ENCODE measurements at regions not wholly inside any gene's neighbourhood (a gene's known extent, or its start where the extent isn't known, plus 50 kb on each side); places are given as distances from the start of the nearest gene placed in this dataset.

DNA sequence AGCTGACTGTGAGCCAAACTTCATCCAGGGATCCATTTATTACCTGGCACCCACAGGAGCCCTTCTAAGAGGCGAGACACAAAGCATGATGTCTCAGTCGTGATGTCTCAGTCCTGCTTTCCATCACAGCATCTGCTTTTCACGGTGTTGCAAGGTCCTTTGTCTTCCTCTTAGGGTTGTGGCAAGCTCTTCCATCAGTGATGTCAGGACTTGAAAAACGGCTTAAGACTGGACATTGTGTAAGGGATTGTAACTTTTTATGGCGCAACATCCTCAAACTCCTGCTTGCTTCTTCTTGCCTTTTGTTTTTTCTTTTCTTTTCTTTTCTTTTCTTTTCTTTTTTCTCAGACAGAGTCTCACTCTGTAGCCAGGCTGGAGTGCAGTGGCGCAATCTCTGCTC, 586.5 kb upstream of the TMEM132C start:
- DNase-seq (ENCODE audit: low read depth) = no peak

DNA sequence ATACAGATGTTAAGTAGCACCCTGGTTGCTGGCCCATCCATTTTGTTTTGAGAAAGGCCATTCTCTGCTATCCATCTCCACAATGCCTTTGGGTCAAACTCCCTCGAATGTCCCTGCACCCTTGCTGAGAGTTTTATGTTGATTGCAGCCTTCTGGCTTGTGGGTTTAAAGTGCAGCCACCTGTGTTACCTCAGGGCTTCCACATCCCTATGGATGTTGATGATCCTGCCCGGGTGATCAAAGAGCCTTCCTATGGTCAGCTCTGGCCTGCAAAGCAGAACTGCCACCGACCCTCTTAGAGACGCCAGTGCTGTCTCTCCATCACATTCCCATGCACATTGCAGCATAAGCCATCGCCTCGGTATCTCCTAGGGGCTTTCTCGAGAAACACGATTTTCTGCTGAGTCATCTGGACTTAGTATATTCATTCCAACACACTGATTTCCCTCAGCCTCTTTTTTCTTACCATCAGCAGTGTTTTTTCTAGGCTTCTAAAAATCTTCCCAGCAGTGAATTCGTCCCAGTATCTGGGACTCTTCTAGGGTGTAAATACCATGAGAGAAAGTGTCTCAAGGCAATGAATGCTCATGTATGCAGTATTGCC, 585.7 kb upstream of the TMEM132C start:
- no peak for DNase-seq (ENCODE audit: low read depth)

DNA sequence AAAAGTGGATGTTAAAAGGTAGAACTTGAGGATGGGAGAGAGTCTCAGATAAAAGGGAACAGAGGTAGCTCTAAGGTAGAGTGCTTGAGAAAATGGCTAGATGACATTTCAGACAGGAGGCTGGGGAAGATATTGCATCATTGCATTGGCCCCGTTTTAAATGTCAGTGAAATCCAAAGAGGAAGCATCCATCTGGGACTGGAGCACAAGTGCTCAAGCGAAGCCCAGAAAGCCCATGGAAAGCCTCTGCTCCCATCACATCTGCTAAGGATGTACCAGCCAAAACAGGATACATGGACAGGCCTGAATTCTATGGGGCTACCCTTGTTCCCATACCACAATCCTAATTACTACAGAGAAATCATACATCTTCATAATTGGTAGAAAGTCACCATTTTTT, 581.5 kb upstream of the TMEM132C start:
- no peak for DNase-seq (ENCODE audit: low read depth)

DNA sequence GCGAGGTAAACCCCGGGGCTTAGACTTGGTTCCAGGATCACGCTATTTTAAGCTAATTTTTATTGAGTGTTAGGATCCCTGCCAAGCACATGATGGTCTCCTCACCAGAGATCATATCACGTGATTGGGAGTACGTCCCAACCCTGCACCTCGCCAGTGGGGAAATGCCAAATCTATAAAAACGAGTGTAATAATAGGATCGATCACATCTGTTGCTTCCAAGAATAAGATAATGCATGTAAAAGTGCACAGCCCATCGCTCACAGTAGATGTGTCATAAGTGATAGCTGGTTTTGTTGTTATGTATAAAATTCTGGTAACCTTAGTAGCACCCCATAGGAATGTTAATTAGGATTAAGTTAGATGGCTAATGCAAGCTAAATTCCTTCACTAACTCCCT, 581.0 kb upstream of the TMEM132C start:
- no peak for DNase-seq (ENCODE audit: low read depth)

DNA sequence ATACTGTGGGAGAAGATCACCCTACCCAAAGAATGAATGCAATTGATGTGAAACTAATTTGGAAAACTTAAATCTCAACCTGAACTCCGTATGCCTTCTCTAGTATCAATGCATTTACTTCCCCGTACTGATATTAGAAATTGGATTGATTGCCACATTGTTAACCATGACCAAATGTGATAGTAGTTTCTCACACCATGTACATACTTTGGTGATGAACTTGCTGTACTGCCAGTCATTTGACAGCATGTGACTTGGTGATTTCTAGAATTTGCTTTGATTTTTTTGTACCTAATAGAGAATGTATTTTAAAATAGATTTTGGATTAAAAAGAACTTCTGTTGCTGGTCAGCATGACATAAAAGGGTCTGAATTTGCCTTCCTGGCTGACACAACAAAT, 579.8 kb upstream of the TMEM132C start:
- DNase-seq (ENCODE audit: low read depth) = no peak

DNA sequence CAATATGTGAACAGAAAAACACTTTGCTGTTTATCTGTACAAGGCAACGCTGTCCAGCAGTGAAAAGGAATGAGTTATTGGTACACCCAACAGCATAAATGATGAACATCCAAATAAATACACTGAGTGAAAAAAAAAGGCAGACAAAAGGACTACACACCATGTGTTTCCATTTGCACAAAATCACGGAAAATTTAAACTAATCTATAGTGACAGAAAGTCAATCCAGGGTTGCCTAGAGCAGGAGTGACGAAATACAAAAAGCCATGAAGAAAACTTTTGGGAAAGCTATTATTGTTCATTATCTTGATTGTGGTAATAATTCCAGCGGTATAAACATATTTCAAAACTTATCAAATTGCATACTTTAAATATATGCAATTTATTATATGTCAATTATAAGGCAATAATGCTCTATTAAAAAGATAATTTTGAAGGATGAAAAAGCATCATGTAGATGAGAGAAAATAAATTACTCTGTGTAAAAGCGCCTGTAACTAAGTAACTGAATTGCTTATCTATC, 578.0 kb upstream of the TMEM132C start:
- no peak for DNase-seq (ENCODE audit: low read depth)

DNA sequence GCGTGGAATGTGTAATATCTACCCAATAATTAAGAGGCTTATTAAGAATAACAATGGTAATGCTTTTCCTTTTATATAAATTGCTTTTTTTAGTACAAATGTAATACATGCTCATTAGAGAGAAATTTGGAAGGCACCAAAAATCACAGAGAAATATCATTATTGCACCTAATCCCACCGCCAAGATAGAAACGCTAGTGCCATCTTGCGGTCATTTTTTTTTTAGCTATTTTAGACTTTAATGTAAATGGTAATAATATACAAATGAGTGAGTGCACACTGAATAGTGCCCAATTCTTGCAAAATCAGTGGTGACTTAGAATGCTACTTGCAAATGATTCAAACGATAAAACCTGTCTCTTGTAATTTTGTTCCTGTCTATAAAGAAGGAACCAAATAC, 576.8 kb upstream of the TMEM132C start:
- no peak for DNase-seq (ENCODE audit: low read depth)

DNA sequence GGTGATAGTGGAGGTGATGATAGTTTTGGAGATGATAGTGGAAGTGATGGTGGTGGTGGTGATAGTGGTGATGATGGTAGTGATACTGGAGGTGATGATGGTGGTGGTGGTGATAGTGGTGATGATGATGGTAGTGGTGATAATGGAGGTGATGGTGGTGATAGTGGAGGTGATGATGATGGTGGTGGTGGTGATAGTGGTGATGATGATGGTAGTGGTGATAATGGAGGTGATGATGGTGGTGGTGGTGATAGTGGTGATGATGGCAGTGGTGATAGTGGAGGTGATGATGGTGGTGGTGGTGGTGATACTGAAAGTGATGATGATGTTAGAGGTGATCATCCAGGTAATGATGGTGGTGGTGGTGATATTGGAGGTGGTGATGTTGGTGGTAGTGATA, 570.0 kb upstream of the TMEM132C start:
- no peak for DNase-seq (ENCODE audit: low read depth)

DNA sequence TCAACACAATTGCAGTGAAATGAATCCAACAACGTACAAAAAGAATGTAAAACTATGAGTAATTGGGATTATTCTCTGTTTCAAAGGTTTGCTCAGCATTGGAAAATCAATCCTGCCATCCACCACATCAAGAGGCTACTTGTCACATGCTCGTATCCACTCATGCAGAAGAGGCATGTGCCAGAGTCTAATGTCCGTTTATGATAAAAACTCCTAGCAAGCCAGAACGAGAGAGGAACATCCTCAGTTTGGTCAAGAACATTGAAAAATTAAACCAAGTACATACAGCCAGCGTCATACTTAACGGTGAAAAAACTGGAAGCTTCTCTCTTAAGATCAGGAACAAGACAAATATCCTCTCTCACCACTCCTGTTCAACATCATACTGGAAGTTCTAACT, 563.9 kb upstream of the TMEM132C start:
- no peak for DNase-seq (ENCODE audit: low read depth)

DNA sequence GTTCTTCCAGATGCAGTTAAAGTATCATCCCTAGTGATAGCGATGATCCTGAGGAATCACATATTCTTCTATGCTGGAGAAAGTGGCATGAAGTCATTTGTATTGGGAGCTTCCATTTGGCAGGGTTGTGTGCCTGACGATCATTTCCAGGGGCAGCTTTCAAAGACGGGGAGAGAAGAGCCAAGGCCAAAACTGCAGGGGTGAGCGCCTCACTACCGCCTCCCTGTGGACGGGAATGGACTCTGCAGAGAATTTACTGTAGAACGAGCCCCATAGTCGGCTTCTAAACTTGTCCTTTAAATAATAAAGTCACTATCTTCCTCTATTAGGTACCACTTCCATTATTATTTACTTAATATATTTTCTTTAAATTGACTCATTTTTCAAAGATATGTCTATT, 555.9 kb upstream of the TMEM132C start:
- DNase-seq (ENCODE audit: low read depth) = no peak

DNA sequence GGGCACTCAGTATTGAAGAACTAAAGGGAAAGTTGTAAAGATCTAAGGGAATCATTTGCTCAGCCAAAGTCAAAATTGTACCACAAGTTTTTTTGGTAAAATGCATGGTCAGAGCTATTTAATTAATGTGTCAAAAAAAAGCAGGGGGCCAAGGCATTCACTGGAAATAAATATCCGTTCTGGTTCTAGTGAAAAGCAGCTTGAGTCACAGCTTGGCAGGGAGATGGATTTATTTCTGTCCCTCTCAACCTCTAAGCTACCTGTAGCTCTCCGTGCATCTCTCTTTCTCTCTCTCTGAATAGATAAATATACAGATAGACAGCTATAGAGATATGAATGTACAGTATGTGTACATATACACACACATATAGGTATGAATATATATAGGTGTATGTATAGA, 554.4 kb upstream of the TMEM132C start:
- no peak for DNase-seq (ENCODE audit: low read depth)

DNA sequence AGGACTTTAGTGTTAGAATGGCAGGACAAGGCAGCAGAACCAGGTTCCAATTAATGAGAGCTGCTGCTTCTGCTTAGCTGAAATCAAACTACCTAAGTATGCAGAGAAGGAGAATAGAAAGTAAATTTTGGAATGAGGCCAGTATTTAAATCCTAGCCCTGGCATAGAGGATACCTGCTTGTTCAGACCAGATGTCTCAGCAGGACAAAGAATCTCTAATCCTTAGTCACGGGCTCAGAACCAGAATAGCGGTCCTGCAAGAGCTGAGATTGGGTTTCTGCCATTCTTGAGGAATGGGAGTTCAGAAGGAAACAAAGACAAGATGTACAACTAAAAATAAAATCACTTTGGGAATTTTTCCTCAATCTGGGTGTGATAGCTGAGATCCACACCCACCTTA, 550.8 kb upstream of the TMEM132C start:
- no peak for DNase-seq (ENCODE audit: low read depth)

DNA sequence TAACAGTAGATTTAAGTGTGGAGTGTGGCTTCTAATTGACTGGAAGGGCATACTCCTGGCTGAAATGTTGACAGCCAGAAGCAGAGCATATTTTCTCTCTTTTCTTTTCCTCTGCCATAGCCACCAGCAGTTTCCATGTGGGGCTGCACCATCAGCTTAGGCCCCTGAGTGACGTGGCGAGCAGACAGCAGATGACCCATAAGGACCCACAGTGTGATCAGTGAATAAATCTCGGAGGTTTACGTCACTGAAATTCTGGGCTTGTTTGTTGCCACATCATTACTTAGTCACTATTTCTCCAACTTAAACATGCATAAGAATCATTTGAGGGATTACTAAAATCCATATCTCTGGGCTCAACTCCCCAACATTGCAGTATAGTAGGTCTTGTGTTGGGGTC, 549.7 kb upstream of the TMEM132C start:
- no peak for DNase-seq (ENCODE audit: low read depth)

DNA sequence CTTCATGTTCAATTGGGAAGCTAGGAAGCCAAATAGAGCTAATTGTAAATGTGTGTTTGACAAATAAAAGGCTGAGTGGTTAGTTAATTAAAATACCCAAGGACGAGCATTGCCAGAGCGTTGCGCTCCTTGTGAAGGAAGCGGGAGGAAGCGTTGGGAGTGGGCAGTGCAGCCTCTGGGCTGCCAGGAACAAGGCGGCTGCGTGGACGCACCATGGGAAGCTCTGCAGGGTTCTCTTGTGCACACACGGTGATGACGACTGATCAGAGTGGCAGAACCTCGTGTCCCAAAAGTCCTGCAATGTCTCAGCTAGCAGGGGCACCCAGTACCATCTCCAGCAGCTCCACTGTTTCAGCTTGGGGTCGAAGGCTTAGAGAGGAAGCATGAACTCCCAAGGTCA, 546.6 kb upstream of the TMEM132C start:
- DNase-seq (ENCODE audit: low read depth) = no peak

DNA sequence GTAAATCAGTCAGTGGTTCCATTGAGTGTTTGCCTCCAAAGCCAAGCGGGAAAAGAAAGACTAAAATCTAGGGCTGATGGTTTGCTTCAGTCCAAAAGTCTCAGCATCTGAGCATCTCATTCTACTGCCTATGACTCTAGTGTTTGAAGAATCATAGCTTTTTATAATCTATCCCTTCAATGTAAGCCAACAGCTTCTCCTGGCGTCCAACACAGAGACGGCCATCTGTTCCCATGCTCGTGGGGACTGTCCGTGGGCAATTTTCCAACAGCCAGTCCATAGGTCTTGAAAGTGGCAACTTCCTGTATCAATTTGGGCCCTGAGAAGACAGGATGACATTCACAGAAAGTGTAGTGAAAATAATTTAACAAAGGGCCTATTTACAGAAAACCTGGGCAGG, 544.4 kb upstream of the TMEM132C start:
- DNase-seq (ENCODE audit: low read depth) = no peak

DNA sequence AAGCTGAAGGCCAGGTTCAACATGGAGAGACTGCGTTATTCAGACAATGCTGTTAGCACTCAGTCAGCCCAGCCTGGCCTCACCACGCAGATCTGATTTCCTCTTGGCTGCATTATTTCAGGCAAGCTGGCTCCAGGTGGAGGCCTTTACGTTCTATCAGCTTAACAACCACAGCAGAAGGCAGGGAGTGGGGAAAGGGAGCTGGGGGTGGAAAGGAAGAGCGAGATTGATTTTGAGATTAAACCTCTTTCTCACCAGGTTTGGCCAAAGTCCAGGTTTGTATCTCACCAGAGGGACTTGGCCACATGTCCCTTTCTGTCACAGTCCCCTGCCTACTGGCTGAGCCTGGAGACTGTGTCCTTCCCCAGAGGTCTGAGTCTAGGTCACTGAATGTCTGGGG, 543.7 kb upstream of the TMEM132C start:
- DNase-seq (ENCODE audit: low read depth) = no peak

DNA sequence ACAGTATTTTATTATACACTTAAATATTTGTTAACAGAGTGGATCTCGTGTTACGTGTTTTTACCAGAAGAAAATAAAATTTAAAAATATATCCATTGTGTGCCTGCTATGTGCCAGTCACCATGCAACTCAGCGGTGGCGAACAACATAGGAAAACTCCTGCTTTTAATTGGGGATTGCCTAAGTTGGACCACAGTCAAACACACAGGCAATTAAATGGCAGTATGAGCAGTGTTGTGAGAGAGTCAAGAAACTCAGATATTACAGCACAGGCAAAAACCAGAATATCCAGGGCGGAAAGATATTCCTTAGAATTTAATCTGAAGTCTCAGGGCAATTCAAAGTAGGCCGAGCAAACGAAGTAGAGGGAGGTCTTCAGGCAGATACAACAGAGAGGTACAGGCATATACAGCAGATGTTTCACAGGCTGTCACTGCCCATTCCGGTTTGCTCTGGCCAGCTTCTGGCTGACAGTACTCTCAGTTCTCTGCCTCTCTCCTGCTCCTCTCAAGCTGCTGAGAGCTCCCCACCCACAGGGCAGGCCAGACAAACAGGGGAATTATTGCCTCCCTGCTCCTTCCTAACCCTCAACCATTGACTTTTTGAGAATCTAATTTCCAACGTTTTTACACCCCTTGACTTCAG, 540.2 kb upstream of the TMEM132C start:
- DNase-seq (ENCODE audit: low read depth) = no peak

DNA sequence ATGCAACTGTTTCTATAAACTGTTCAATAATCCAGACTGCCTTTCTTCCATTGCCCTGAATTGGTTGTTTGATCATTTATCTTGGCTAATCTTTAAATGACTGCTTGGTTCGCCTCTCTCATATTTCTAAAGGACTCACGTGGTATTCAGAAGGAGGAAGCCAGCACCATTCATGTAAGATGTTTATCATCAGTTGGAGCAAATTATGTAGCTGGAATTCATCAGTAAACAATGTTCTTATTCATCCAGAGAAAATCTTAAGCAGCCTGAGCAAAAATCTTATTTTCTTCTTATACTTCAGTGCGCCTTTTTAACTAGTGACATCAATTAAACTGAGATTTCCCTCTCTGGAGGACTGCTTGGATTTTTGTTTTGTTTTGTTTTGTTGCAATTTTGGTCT, 538.7 kb upstream of the TMEM132C start:
- no peak for DNase-seq (ENCODE audit: low read depth)

DNA sequence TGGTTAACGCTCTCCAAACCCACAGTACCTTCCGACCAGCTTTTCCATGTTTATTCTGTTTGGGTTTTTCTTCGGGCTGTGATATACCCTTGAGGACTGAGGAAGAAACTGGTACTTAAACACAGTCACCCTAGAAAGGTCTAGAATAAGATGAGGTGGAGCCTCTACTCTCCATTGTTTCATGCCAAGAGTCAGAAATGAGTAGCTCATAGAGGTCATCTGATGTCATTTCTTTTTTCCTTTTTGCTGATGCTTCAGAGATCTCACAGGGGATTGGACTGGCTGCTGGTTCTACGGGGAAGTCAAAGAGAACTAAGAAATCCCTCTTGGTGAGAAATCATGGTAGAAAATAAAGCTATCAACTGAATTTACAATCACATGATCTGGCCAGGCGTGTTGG, 538.2 kb upstream of the TMEM132C start:
- no peak for DNase-seq (ENCODE audit: low read depth)

DNA sequence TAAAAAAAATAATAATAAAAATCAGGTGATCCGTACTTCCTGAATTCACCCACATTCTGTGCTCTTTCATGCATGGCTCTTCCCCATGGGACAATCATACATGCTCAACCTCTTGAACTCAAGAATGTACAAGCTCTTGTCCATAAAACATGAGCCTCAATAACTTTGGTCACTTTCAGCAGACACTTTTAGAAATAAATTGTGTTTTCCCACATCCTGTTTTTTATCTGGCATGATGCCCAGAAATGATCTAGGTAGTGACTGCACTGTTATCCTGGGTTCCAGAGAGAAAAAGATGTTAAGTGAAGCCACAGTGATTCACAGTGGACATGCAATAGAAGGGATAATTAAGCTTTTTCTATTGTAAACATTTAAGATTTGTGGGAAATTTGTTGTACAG, 537.6 kb upstream of the TMEM132C start:
- no peak for DNase-seq (ENCODE audit: low read depth)

DNA sequence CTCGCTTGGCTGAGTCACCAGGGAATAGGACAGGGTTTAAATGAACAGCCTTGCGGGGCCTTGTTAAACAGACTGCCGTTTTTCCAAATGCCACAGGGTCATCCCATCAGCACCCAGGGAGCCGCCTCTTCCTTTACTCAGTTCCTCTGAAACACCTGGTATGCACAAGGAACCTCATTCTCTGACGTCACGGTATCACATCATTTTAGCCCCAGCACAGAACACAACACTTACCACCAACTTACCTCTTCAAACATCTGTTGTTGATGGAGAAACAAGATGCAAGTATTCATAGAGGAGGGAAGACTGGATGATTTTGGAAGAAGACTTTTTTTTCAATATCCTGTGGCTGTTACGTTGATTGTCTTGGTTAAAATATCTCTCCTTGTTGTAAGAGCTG, 535.3 kb upstream of the TMEM132C start:
- no peak for DNase-seq (ENCODE audit: low read depth)

DNA sequence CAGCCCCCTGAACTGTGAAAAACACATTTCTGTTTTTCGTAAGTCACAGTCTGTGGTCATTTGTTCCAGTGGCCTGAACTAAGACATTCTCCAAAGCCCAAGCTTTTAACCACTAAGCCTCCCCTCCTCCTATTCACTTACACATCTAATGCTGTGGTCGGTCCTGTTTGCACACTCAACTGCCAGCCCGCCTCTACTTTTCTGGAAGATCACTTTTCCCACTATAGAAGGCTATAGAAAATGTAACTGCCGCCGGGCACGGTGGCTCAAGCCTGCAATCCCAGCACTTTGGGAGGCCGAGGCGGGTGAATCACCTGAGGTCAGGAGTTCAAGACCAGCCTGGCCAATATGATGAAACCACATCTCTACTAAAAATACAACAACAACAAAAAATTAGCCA, 524.7 kb upstream of the TMEM132C start:
- no peak for DNase-seq (ENCODE audit: low read depth)

DNA sequence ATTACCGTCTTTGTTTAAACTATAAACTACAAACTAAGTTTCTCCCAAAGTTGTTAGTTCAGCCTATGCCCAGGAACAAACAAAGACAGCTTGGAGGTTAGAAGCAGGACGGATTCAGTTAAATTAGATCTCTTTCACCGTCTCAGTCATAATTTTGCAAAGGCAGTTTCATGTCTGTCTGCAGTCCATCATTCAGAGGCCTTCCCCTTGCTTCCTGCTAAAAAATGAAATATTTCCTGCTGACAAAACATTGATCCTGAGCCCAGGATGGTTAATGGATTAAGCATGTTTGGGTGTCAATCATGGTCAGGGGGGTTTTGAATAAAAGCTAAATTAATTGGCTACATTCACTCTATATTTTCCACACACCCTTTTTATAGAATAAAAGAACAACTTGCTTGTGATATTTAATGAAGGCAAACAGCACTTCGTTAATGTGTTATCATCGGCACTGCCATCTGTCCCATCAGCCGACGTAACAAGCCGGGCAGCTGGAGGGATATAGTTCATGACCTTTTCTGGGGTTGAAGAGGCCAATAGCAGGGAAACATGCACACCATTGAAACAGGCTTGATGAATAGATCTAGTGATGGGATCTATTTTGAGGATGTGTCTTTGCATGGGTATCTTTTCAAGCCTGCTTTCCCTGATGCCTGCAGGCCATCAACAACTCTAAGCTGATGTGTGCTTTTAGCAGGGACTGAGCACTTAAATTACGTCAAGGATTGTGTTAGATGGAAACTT, 521.3 kb upstream of the TMEM132C start:
- DNase-seq (ENCODE audit: low read depth) = no peak

DNA sequence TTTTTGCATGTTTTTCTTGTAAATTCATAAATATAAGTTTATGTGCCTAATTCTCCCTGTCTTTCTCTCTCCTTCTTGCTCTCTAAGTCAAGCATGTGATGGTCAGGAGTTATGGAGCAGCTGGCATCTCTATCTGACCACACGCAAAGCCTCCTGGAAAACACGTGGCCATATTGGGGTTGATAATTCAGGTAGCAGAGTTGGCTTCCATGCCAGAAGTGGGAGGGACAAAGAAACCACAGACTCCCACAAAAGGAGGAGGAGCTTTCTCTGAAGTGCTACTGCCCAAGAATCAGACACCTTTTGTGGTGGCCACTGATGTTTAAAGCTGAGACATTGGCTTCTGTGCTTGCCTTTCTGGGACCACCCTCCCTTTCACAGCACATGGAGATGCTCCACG, 517.6 kb upstream of the TMEM132C start:
- DNase-seq (ENCODE audit: low read depth) = no peak
